ENCODE measurements at regions not wholly inside any gene's neighbourhood (a gene's known extent, or its start where the extent isn't known, plus 50 kb on each side); places are given as distances from the start of the nearest gene placed in this dataset.

DNA sequence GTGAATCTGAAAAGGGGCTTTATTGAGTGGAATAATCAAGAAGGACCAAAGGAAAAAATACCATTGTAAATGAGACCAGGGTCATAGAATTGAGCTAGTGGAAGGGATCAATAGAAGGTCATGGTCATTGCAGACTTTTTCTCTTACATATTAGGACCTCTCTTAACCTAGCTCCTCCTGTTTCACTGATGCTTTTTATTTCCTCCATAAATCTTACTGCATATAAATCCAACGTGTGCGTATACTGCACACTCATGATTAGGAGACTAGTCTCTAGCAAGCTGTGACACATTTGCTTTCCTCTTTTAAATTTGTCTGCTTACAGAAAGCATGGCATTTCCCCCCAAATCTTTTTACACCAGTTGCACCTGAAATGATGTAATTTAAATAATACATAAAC lies 179.6 kb upstream of the B3GALT2 start:
- no peak overlapping the region for H3K4me3 Mint-ChIP-seq
- no peaks in the 10 kb centered on the region for H3K36me3 Mint-ChIP-seq
- H3K9me3 Mint-ChIP-seq = no peaks in the 10 kb centered on the region
- H3K27ac Mint-ChIP-seq = no peak overlapping the region
- no peak for ATAC-seq
- no peaks in the 10 kb centered on the region for H3K27me3 Mint-ChIP-seq
- H3K4me1 Mint-ChIP-seq = peaks cover 13% of the 10 kb centered on the region

DNA sequence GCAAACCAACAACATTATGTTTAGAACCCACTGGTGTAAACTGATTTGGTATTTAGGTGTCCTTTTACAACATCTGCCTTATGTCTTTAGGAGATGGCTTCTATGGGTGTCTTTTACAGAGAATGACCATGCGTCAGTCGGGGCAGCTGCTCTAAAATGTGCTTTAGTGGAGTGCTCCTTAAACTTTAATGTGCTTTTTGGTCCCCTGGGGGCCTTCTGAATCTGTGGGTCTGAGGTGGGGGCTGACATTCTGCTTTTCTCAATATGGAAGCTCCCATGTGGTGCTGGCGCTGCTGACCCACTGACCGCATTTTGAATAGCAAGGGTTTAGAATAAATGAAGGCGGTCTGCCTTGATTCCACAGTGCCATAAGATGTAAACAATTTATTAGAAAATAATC lies 173.2 kb upstream of the B3GALT2 start:
- peaks cover 16% of the 10 kb centered on the region for H3K27me3 Mint-ChIP-seq
- H3K27ac Mint-ChIP-seq = no peak overlapping the region
- H3K4me1 Mint-ChIP-seq = no peaks in the 10 kb centered on the region
- no peak for ATAC-seq
- H3K9me3 Mint-ChIP-seq = no peaks in the 10 kb centered on the region
- H3K4me3 Mint-ChIP-seq = no peak overlapping the region
- no peaks in the 10 kb centered on the region for H3K36me3 Mint-ChIP-seq

DNA sequence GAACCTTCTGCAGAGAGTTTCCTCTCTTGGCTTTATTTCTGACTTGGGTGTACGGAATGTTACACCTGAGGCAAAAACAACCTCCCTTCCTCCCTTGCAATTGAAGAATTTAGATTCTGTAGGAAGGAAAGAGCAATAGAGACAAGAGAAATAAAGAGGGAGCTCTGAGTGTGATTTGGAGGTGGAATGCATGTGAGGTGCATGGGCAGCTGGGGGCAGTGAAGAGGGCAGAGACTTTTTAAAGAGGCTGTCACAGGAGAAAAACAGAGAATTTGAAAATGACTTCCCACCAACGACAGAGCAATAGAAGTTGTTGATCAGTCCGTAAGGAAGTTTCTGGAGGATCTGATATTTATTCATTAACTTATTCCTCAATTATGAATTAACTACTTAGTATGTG lies 172.0 kb upstream of the B3GALT2 start:
- H3K9me3 Mint-ChIP-seq = no peaks in the 10 kb centered on the region
- H3K4me1 Mint-ChIP-seq = no peaks in the 10 kb centered on the region
- no peak overlapping the region for H3K4me3 Mint-ChIP-seq
- ATAC-seq = no peak
- H3K27me3 Mint-ChIP-seq = peaks cover 16% of the 10 kb centered on the region
- H3K27ac Mint-ChIP-seq = no peak overlapping the region
- H3K36me3 Mint-ChIP-seq = no peaks in the 10 kb centered on the region

DNA sequence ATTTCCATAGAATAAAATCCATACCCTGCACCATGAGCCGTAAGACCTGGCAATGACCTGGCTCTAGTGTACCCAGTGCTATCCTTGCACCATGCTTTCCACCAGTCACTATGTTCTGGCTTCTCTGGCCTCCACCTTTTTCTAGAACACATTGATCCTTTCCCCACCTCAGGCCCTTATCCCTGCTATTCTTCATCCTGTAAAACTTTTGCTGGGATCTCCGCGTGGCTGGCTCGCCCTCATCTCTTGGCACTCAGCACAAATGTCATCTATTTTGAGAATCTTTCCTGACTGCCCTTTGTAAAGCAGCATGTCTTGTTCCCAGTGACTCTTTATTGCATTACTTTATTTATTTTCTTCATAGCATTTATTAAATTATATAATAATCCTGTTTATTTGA lies 169.8 kb upstream of the B3GALT2 start:
- Mint-ChIP-seq H3K27me3 (peaks cover 16% of the 10 kb centered on the region), H3K36me3 (no peaks in the 10 kb centered on the region), H3K4me3 (no peak overlapping the region), H3K27ac (no peak overlapping the region), H3K9me3 (no peaks in the 10 kb centered on the region), H3K4me1 (no peaks in the 10 kb centered on the region)
- ATAC-seq = no peak

DNA sequence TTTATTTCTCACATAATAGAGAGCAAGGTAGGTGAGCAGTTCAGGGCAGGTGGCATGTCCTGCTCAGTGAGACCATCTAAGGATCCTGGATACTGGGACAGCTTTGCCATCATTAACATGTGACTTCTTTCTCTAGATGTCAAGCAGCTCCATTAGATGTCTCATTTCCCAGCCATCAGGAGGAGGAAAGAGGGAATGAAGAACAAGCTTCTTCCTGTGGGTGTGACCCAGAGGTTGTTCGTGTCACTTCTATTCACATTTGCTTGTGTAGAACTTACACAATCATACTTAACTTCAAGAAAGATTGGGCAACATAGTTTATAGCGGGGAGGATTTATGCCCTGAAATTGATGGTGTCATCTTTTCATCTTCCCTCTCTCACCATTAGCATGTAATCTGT lies 169.2 kb upstream of the B3GALT2 start:
- H3K27me3 Mint-ChIP-seq = peaks cover 16% of the 10 kb centered on the region
- H3K9me3 Mint-ChIP-seq = no peaks in the 10 kb centered on the region
- H3K4me3 Mint-ChIP-seq = no peak overlapping the region
- H3K36me3 Mint-ChIP-seq = no peaks in the 10 kb centered on the region
- H3K27ac Mint-ChIP-seq = no peak overlapping the region
- H3K4me1 Mint-ChIP-seq = no peaks in the 10 kb centered on the region
- ATAC-seq = no peak

DNA sequence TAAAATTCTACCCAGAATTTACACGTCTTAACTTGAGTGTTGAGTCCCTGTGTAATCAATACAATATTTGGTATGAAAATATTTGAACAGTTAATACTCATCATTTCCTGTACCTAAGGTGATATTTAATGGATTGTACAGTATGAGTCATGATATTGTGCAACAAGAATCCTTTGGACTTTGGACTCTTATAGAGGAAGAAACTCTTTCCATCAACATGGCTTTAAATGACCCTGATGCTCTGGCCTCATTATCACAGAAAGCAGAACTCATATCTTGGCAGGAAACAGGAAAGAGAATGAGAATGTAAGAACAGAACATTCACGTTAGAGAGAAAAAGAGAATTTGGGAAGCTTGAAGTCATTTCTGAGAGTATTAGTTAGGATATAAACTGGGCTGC lies 168.8 kb upstream of the B3GALT2 start:
- no peak overlapping the region for H3K27ac Mint-ChIP-seq
- H3K36me3 Mint-ChIP-seq = no peaks in the 10 kb centered on the region
- ATAC-seq = no peak
- H3K27me3 Mint-ChIP-seq = peaks cover 16% of the 10 kb centered on the region
- no peaks in the 10 kb centered on the region for H3K4me1 Mint-ChIP-seq
- H3K9me3 Mint-ChIP-seq = no peaks in the 10 kb centered on the region
- no peak overlapping the region for H3K4me3 Mint-ChIP-seq

DNA sequence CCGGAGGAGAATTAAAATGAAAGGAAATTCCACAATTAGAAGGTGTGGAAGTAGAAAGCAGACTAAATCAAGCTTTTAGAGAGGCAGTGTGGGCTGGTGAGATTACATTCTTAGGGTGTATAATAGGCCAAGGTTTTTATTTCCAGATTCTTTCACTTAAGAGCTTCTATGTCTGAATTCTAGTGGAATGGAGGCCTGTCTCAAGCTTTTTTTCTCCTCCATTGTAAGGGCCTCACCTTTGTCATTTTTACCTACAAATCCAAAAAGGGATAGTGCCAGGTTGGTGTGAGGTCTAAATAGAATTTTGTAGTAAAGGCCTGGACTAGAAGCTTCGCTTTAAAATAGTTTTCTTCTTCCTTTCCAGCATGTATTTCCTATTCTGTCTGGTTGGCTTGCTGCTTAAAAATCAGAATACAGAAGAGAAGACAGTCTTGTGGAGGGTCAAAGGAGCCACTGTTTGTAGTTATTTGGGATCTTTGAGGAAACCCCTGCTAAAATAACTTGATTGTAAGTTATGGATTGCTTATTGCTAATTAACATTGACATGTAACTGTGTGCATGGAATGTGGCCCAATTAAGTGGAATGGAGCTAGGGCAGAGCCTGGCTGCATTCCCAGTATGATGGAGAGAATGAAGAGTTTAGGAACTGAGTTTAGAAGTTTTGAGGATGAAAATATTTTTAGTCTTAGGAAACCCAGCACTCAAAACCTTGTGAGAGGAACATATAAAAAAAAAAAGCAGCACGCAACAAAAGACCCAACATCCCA lies 162.5 kb upstream of the B3GALT2 start:
- H3K9me3 Mint-ChIP-seq = no peaks in the 10 kb centered on the region
- no peaks in the 10 kb centered on the region for H3K27me3 Mint-ChIP-seq
- H3K36me3 Mint-ChIP-seq = no peaks in the 10 kb centered on the region
- H3K4me3 Mint-ChIP-seq = no peak overlapping the region
- no peaks in the 10 kb centered on the region for H3K4me1 Mint-ChIP-seq
- no peak overlapping the region for H3K27ac Mint-ChIP-seq
- no peak for ATAC-seq

DNA sequence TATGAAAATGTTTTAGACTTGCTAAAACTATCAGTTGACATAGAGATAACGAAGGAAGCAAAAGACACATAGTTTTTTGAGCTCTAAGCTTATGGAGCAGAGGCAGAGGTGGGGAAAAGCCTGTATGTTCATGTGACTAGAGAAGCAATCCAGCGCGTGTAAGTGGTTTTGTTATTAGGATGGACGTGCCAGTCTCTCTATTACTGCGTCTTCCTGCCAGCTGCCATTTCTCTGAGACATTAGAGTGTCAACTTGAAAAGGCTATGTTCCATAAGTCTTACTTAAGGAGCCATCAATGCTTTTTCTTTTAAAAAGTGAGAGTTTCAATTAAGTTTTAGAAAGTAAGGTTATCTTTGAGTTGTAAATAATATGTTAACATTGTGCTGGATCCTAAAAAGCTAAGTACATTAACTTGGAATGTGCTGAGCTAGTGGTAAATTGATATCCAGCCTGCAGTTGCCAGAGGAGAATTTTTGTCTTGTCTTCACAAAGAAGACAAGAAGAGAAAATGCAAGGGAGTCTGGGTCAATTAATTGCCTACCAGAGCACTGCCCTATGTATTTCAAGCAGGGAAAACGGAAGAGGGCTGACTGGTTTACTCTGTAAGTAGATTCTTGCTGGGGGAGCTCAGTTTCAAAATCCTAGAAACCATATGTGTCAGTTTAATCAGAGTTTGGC lies 161.8 kb upstream of the B3GALT2 start:
- no peak for ATAC-seq
- Mint-ChIP-seq H3K27ac (no peak overlapping the region), H3K4me1 (no peaks in the 10 kb centered on the region), H3K4me3 (no peak overlapping the region), H3K36me3 (no peaks in the 10 kb centered on the region), H3K9me3 (no peaks in the 10 kb centered on the region), H3K27me3 (no peaks in the 10 kb centered on the region)

DNA sequence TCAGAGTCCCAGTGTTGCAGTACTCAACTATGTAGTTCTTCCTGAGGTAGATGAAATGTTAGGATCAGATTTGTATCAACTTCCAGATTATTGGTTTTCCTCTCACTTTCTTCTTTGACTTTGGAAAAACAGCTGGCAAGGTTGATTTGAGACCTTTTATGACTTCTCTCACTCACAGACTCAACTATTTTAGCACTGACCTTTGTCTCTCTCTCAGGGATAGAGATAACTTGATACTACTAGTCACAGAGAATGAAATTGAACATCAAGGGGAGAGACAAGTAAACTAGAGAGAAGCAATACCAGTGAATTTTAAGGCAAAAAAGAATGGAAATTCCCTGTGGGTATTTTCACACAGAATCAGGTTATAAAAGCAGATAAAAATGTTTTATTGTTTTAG lies 159.7 kb upstream of the B3GALT2 start:
- Mint-ChIP-seq H3K27me3 (no peaks in the 10 kb centered on the region), H3K27ac (no peak overlapping the region), H3K9me3 (no peaks in the 10 kb centered on the region), H3K36me3 (no peaks in the 10 kb centered on the region), H3K4me3 (no peak overlapping the region), H3K4me1 (no peaks in the 10 kb centered on the region)
- no peak for ATAC-seq

DNA sequence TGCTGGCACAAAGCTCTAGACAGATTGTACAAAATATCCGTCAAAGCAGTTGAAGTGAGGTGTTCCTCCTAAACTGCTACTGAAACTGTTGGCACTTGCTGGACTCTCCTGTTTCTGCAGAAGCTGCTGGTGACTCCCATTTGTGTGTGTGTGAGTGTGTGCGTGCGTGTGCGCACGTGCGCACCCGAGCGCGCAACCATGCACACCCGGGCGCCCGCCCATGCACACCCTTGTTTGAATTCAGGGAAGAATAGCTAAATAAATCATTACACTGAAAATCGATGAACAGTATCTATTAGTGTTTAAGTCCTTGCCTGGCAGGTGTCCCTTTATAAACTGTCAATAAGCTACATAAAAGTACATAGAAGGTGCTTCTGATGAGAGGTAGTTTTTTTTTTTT lies 156.4 kb upstream of the B3GALT2 start:
- no peak overlapping the region for H3K4me3 Mint-ChIP-seq
- no peaks in the 10 kb centered on the region for H3K27me3 Mint-ChIP-seq
- peak; percentile 41 for ATAC-seq
- no peaks in the 10 kb centered on the region for H3K9me3 Mint-ChIP-seq
- H3K36me3 Mint-ChIP-seq = no peaks in the 10 kb centered on the region
- no peaks in the 10 kb centered on the region for H3K4me1 Mint-ChIP-seq
- no peak overlapping the region for H3K27ac Mint-ChIP-seq

DNA sequence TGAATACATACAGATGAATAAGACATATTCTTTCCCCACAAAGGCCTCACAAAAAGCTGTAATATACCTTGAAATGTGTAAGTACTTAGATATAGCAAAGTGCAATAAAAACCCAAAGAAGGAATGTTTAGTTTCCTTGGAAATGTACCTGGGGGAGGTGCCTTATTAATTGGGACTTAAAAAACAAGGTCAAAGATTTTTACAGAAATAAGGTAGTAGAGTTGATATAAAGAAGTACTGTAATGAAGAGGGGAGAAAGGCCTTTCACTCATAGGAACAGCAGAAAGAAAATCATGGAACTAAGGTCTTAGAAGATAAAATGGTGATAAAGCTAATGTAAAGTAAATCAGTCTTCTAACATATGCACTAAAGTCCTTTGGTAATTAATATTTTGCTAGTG lies 153.9 kb upstream of the B3GALT2 start:
- no peaks in the 10 kb centered on the region for H3K9me3 Mint-ChIP-seq
- ATAC-seq = no peak
- H3K27ac Mint-ChIP-seq = no peak overlapping the region
- H3K36me3 Mint-ChIP-seq = no peaks in the 10 kb centered on the region
- H3K4me3 Mint-ChIP-seq = no peak overlapping the region
- H3K4me1 Mint-ChIP-seq = no peaks in the 10 kb centered on the region
- H3K27me3 Mint-ChIP-seq = no peaks in the 10 kb centered on the region

DNA sequence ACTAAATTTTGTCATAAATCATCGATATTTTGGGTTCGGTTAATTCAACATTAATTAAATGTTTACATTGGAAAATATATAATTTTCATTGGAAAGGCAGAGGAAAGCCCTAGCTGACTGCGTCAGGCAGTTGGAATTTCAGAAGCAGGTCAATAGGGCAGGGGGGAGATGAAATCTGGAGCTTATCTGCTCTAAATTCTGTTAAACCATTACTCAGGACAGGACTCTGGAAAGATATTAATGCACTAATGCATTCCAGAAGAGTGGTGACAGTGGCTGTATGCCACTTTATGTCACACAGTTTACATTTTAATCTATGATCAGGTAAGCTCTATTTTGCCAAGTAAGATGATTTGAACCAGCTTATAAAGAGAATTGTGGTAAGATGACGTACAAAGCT lies 153.0 kb upstream of the B3GALT2 start:
- no peaks in the 10 kb centered on the region for H3K4me1 Mint-ChIP-seq
- H3K27ac Mint-ChIP-seq = no peak overlapping the region
- no peak overlapping the region for H3K4me3 Mint-ChIP-seq
- no peaks in the 10 kb centered on the region for H3K27me3 Mint-ChIP-seq
- peaks cover 4% of the 10 kb centered on the region for H3K9me3 Mint-ChIP-seq
- no peak for ATAC-seq
- no peaks in the 10 kb centered on the region for H3K36me3 Mint-ChIP-seq

DNA sequence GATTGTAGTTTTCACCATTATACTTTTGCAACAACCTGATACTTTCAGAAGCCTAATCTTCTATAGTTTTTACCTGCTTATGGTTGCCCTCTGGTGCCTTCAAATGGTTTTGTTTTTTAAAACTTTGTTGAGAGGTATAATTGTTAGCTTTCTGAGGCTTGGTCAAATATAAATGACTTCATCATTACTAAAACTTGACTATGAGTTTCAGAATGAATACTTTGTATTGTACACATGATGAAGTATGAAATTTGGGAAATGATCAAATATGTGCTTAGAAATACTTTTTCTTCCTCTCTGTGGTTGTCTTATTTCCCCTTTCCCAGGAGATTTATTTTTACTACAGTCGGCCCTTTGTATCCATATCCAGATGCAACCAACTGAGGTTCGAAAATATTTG lies 151.8 kb upstream of the B3GALT2 start:
- no peaks in the 10 kb centered on the region for H3K4me1 Mint-ChIP-seq
- H3K9me3 Mint-ChIP-seq = peaks cover 9% of the 10 kb centered on the region
- H3K4me3 Mint-ChIP-seq = no peak overlapping the region
- H3K36me3 Mint-ChIP-seq = peaks cover 3% of the 10 kb centered on the region
- no peak for ATAC-seq
- no peak overlapping the region for H3K27ac Mint-ChIP-seq
- no peaks in the 10 kb centered on the region for H3K27me3 Mint-ChIP-seq

DNA sequence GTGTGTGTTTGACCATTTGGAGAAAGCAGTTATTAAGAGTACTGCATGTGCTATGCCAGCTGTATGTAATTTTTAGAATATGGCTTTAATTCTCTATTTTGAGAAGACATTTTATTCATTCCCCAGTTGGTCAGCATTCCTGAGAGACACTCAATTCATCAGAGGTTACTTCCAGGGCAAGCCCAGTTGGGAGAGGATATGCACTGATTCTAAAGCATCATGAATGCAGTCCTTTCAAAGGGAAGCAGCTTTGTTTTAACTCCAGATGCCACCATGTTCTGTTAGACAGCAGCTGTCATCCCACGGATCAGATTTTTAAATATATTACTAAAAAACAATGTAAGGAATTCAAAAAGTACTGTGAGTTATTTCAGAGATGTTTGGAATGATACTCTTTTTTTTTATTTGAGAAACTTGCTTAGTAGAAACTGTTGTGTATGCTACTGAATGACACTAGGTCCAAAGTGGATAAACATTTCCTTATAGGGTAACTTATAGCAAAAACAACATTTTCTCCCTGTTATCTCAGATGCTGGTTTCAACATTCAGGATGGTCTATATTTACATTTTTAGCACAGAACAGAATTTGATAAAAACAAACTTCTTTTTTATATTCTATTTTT lies 149.5 kb upstream of the B3GALT2 start:
- Mint-ChIP-seq H3K4me1 (no peaks in the 10 kb centered on the region), H3K9me3 (peaks cover 20% of the 10 kb centered on the region), H3K36me3 (peaks cover 15% of the 10 kb centered on the region), H3K27ac (no peak overlapping the region), H3K4me3 (no peak overlapping the region), H3K27me3 (peaks cover 10% of the 10 kb centered on the region)
- ATAC-seq = no peak

DNA sequence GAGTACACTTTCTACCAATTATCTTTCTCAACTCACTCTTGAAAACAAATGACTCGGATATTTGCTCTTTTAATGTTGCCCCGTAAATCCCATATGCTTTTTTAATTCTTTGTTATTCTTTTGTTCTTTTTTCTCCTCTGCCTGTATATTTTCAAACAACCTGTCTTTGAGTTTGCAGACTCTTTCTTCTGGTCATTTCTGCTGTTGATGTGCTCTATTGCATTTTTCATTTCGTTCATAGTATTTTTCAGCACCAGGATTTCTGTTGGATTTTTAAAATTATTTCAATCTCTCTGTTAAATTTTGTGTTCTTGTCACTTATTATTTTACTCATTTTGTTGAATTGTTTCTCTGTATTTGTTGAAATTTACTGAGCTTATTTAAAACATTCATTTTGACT lies 146.8 kb upstream of the B3GALT2 start:
- Mint-ChIP-seq H3K4me1 (no peaks in the 10 kb centered on the region), H3K4me3 (no peak overlapping the region), H3K27me3 (peaks cover 20% of the 10 kb centered on the region), H3K9me3 (peaks cover 29% of the 10 kb centered on the region), H3K36me3 (peaks cover 21% of the 10 kb centered on the region), H3K27ac (no peak overlapping the region)
- ATAC-seq = no peak

DNA sequence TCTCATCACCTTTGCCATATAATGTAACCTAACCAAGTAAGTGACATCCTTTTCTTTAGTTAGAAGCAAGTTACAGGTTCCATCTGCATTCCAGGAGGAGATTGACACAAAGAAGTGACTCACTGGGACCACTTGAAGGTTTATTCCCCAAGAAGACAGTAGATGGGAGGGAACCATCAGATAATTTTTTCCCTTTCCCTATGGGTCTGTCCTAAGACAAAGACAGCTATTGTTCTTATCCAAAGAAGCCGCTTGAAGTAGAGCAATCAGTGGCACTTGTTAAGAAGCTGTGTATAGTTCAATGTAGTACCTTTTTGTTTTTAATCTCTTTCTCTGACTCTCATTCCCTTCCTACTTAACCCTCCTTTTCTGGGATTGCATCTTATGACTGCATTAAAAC lies 139.9 kb upstream of the B3GALT2 start:
- peaks cover 17% of the 10 kb centered on the region for H3K27me3 Mint-ChIP-seq
- no peaks in the 10 kb centered on the region for H3K4me1 Mint-ChIP-seq
- H3K4me3 Mint-ChIP-seq = no peak overlapping the region
- ATAC-seq = no peak
- peaks cover 10% of the 10 kb centered on the region for H3K9me3 Mint-ChIP-seq
- H3K36me3 Mint-ChIP-seq = peaks cover 6% of the 10 kb centered on the region
- no peak overlapping the region for H3K27ac Mint-ChIP-seq

Data from stimulated activated memory B cell treated with anti-CD40 and anti-IgM and Interleukin-4, amounts not matched to agents 10 μg/mL and 1 μg/mL and 100 μg/mL, for 72 hours (primary cell).